H9 (cell line): ENCODE measurements at regions not wholly inside any gene's neighbourhood (a gene's known extent, or its start where the extent isn't known, plus 50 kb on each side); places are given as distances from the start of the nearest gene placed in this dataset.

ENCODE experiments used
- DNase-seq: peaks from one replicate; pipeline ENCODE4 v3.0.0-alpha.2; 2017
- H2AFZ ChIP-seq: one replicate; pipeline ENCODE4 v1.6.1; 2013; ENCODE audit warnings: mild to moderate bottlenecking, low read length, control low read depth, moderate library complexity
- H2AK5ac ChIP-seq: 2 replicates; pipeline ENCODE4 v1.6.1; 2013; ENCODE audit warnings: low read length, control low read depth, mixed read lengths; ENCODE audit not compliant: insufficient read length
- H2BK120ac ChIP-seq: one replicate; pipeline ENCODE4 v1.6.1; 2013; ENCODE audit warnings: low read depth, mild to moderate bottlenecking, low read length, control low read depth, inconsistent platforms; ENCODE audit not compliant: poor library complexity, severe bottlenecking
- H2BK12ac ChIP-seq: 2 replicates; pipeline ENCODE4 v1.6.1; 2013; ENCODE audit warnings: low read length, control low read depth, mixed read lengths, low read depth; ENCODE audit not compliant: insufficient read length
- H2BK15ac ChIP-seq: 2 replicates; pipeline ENCODE4 v1.6.1; 2013; ENCODE audit warnings: low read depth, low read length, control low read depth
- H2BK20ac ChIP-seq: one replicate; pipeline ENCODE4 v1.6.1; 2013; ENCODE audit warnings: low read depth, mild to moderate bottlenecking, low read length, control low read depth, inconsistent platforms; ENCODE audit not compliant: poor library complexity, severe bottlenecking
- H2BK5ac ChIP-seq: 2 replicates; pipeline ENCODE4 v1.6.1; 2013; ENCODE audit warnings: low read length, control low read depth, mixed read lengths; ENCODE audit not compliant: insufficient read length
- H3K14ac ChIP-seq: 2 replicates; pipeline ENCODE4 v1.6.1; 2013; ENCODE audit warnings: low read length, control low read depth; ENCODE audit not compliant: insufficient read depth
- H3K18ac ChIP-seq: 2 replicates; pipeline ENCODE4 v1.6.1; 2013; ENCODE audit warnings: low read depth, mild to moderate bottlenecking, mixed read lengths, low read length, control low read depth; ENCODE audit not compliant: insufficient read length
- H3K23ac ChIP-seq: 2 replicates; pipeline ENCODE4 v1.6.1; 2013; ENCODE audit warnings: low read length, control low read depth, mixed read lengths, low read depth; ENCODE audit not compliant: insufficient read length
- H3K23me2 ChIP-seq: 2 replicates; pipeline ENCODE4 v1.6.1; 2013; ENCODE audit warnings: low read depth, mild to moderate bottlenecking, mixed read lengths, low read length, control low read depth; ENCODE audit not compliant: insufficient read length, poor library complexity, severe bottlenecking
- H3K27ac ChIP-seq: 2 replicates; pipeline ENCODE4 v1.5.1; 2013; ENCODE audit warnings: low read length, control low read depth, mixed read lengths, low read depth; ENCODE audit not compliant: insufficient read length
- H3K27me3 ChIP-seq: 2 replicates; pipeline ENCODE4 v1.6.1; 2013; ENCODE audit warnings: low read length, control low read depth, inconsistent platforms; ENCODE audit not compliant: insufficient read depth
- H3K4ac ChIP-seq: 2 replicates; pipeline ENCODE4 v1.6.1; 2013; ENCODE audit warnings: low read depth, mild to moderate bottlenecking, control low read depth, inconsistent platforms, low read length, moderate library complexity
- H3K4me1 ChIP-seq: 2 replicates; pipeline ENCODE4 v1.6.1; 2013; ENCODE audit warnings: low read length, control low read depth, inconsistent platforms; ENCODE audit not compliant: insufficient read depth
- H3K4me2 ChIP-seq: 2 replicates; pipeline ENCODE4 v1.6.1; 2013; ENCODE audit warnings: low read length, control low read depth, mixed read lengths; ENCODE audit not compliant: insufficient read length, insufficient read depth
- H3K56ac ChIP-seq: 2 replicates; pipeline ENCODE4 v1.6.1; 2013; ENCODE audit warnings: low read depth, mild to moderate bottlenecking, mixed read lengths, low read length, control low read depth; ENCODE audit not compliant: insufficient read length
- H3K79me1 ChIP-seq: 2 replicates; pipeline ENCODE4 v1.6.1; 2013; ENCODE audit warnings: low read depth, mild to moderate bottlenecking, moderate library complexity, low read length, control low read depth, inconsistent platforms; ENCODE audit not compliant: insufficient read depth, poor library complexity, severe bottlenecking
- H3K79me2 ChIP-seq: 2 replicates; pipeline ENCODE4 v1.6.1; 2013; ENCODE audit warnings: low read length, control low read depth, inconsistent platforms; ENCODE audit not compliant: insufficient read depth
- H3K9ac ChIP-seq: 2 replicates; pipeline ENCODE4 v1.6.1; 2013; ENCODE audit warnings: low read length, control low read depth, mixed read lengths; ENCODE audit not compliant: insufficient read length; ENCODE audit errors: extremely low read depth
- H3K9me3 ChIP-seq: one replicate; pipeline ENCODE4 v1.6.1; 2013; ENCODE audit warnings: low read depth, low read length, inconsistent platforms; ENCODE audit not compliant: control insufficient read depth
- H3T11ph ChIP-seq: one replicate; pipeline ENCODE4 v1.6.1; 2013; ENCODE audit warnings: mild to moderate bottlenecking, low read length, control low read depth, inconsistent platforms
- H4K20me1 ChIP-seq: one replicate; pipeline ENCODE4 v1.6.1; 2013; ENCODE audit not compliant: control insufficient read depth, insufficient read length, insufficient read depth
- H4K5ac ChIP-seq: 2 replicates; pipeline ENCODE4 v1.6.1; 2013; ENCODE audit warnings: low read depth, mild to moderate bottlenecking, mixed read lengths, low read length, control low read depth; ENCODE audit not compliant: insufficient read length
- H4K8ac ChIP-seq: replicated peaks from 2 replicates; pipeline ENCODE4 v1.6.1; 2013; ENCODE audit warnings: low read length, control low read depth, mixed read lengths, low read depth; ENCODE audit not compliant: insufficient read length
- H4K91ac ChIP-seq: 2 replicates; pipeline ENCODE4 v1.6.1; 2013; ENCODE audit warnings: low read depth, mild to moderate bottlenecking, moderate library complexity, mixed read lengths, low read length, control low read depth; ENCODE audit not compliant: insufficient read length
- H3K27ac Mint-ChIP-seq, 3 experiments: 2 replicates in 2 of 3; 3 replicates in 1 of 3; pipeline ENCODE4 v1.8.0; 2020 to 2021; ENCODE audit warnings: mixed read lengths in 3 of 3, mild to moderate bottlenecking in 1 of 3, moderate library complexity in 1 of 3
- H3K27me3 Mint-ChIP-seq: 2 replicates; pipeline ENCODE4 v1.8.0; 2021; ENCODE audit warnings: low read depth, mild to moderate bottlenecking, moderate library complexity, mixed read lengths
- H3K36me3 Mint-ChIP-seq, 3 experiments: 2 replicates in 2 of 3; 3 replicates in 1 of 3; pipeline ENCODE4 v1.8.0; 2020 to 2021; ENCODE audit warnings: low read depth in 3 of 3, mixed read lengths in 3 of 3; ENCODE audit not compliant: insufficient read depth in 1 of 3
- H3K4me1 Mint-ChIP-seq, 2 experiments: 2 replicates each; pipeline ENCODE4 v1.8.0; 2020; ENCODE audit warnings: mixed read lengths in 2 of 2
- H3K4me3 Mint-ChIP-seq, 2 experiments: 2 replicates in 1 of 2; 3 replicates in 1 of 2; pipeline ENCODE4 v1.8.0; 2020 to 2021; ENCODE audit warnings: mild to moderate bottlenecking in 2 of 2, mixed read lengths in 2 of 2, moderate library complexity in 1 of 2
- H3K9me3 Mint-ChIP-seq, 2 experiments: 2 replicates in 1 of 2; 3 replicates in 1 of 2; pipeline ENCODE4 v1.8.0; 2020; ENCODE audit warnings: mild to moderate bottlenecking in 2 of 2, mixed read lengths in 2 of 2, moderate library complexity in 1 of 2
- WGBS: extraction: QIAGEN DNeasy Blood & Tissue Kit; methylation state at CpG from one replicate; pipeline ENCODE4 v1.1.7; 2013; ENCODE audit warnings: missing lambda C conversion rate, low lambda C conversion rate, mixed read lengths; ENCODE audit not compliant: insufficient read length; ENCODE audit errors: extremely low coverage; 5-methylcytosine and 5-hydroxymethylcytosine counted together
- TF ChIP-seq, protein P1 (sequence below): fragments of 200-600 bp; sonication (generic); conservative IDR thresholded peaks from 3 replicates; pipeline ENCODE4 v1.8.0; 2021; ENCODE audit warnings: antibody characterized with exemption, mild to moderate bottlenecking

DNA sequence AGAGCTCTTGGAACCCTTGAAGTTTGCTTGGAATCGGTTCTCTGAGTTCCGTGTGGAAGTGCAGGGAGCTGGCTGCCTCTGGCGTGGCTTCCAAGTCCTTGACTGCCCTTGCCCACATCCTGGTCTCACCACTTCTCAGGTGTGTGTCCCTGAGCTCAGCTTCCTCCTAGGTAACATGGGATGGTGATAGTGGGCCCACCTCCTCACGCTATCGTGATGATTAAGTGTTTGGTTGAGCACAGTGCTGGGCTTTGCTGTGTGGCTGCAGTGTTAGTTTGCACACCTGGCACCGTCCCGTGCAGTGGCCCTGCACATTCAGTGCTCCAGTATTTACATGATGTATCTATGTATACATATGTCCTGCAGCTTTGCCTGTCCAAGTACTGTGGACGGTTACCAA is 81.5 kb downstream of the CLDN34 start:
- Histone ChIP-seq H3K79me1 (no peaks in the 10 kb centered on the region), H4K5ac (peak overlapping the region; percentile 63), H2AK5ac (peak overlapping the region; percentile 83), H3K18ac (peak overlapping the region; percentile 18), H3K4me1 (peaks cover 23% of the 10 kb centered on the region), H3K4ac (no peak overlapping the region), H4K8ac (peak overlapping the region; percentile 69), H4K20me1 (no peaks in the 10 kb centered on the region), H3K79me2 (no peaks in the 10 kb centered on the region; the same call in 1 of the 2 replicates), H3K9ac (no peak overlapping the region), H3K4me2 (no peak overlapping the region), H3K14ac (peak overlapping the region; percentile 67; the same call in 1 of the 2 replicates), H2BK15ac (peak overlapping the region; percentile 72; the same call in 1 of the 2 replicates), H2BK5ac (peak overlapping the region; percentile 24), H3K27ac (no peak overlapping the region), H3T11ph (no peak overlapping the region), H4K91ac (peak overlapping the region; percentile 76), H2BK12ac (peak overlapping the region; percentile 91), H2AFZ (no peak overlapping the region), H3K23me2 (no peaks in the 10 kb centered on the region), H3K27me3 (no peaks in the 10 kb centered on the region), H3K56ac (peak overlapping the region; percentile 34), H2BK120ac (no peak overlapping the region), H3K23ac (no peak overlapping the region), H3K9me3 (no peaks in the 10 kb centered on the region), H2BK20ac (no peak overlapping the region)
- peaks cover 0 to 4% (median 4%) of the 10 kb centered on the region in 3 experiments; a peak in 4 of 7 replicates for H3K36me3 Mint-ChIP-seq
- TF ChIP-seq, protein P1, sequence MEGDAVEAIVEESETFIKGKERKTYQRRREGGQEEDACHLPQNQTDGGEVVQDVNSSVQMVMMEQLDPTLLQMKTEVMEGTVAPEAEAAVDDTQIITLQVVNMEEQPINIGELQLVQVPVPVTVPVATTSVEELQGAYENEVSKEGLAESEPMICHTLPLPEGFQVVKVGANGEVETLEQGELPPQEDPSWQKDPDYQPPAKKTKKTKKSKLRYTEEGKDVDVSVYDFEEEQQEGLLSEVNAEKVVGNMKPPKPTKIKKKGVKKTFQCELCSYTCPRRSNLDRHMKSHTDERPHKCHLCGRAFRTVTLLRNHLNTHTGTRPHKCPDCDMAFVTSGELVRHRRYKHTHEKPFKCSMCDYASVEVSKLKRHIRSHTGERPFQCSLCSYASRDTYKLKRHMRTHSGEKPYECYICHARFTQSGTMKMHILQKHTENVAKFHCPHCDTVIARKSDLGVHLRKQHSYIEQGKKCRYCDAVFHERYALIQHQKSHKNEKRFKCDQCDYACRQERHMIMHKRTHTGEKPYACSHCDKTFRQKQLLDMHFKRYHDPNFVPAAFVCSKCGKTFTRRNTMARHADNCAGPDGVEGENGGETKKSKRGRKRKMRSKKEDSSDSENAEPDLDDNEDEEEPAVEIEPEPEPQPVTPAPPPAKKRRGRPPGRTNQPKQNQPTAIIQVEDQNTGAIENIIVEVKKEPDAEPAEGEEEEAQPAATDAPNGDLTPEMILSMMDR, result no peak
- peaks cover 57 to 62% of the 10 kb centered on the region in 2 experiments for H3K4me1 Mint-ChIP-seq
- no peak for DNase-seq
- H3K27ac Mint-ChIP-seq, result no peak overlapping the region; a peak in 1 of 7 replicates
- H3K27me3 Mint-ChIP-seq, result no peaks in the 10 kb centered on the region
- H3K9me3 Mint-ChIP-seq, result peaks cover 41 to 54% of the 10 kb centered on the region in 2 experiments
- WGBS, result no CpG with 5 or more reads among the region's 8 CpGs
- H3K4me3 Mint-ChIP-seq, result no peak overlapping the region
